ENCODE measurements at regions not wholly inside any gene's neighbourhood (a gene's known extent, or its start where the extent isn't known, plus 50 kb on each side); places are given as distances from the start of the nearest gene placed in this dataset.

DNA sequence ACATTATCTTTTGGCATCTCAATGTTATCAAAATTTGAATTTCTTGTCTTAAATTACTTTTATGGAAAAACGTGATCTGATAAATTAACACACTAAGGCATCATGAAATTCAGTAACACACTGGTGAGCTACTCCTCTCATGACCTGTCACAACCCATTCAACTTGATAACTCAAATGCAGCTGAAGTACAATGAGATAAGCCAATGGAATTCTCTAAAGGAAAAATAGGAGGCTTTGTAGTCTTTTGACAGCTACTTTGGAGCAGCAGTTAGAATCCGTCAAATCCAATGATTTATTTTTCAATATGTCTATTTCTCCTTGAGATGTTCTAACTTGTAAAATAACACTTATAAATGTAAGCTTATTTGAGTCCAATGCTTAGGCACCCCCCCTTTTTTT lies 1029.4 kb downstream of the TRHDE start:
- H3K36me3 ChIP-seq (ENCODE audit: insufficient read depth, low read length): no peaks in the 10 kb centered on the region
- no peaks in the 10 kb centered on the region for H3K79me2 ChIP-seq (ENCODE audit: insufficient read depth, low read length)
- no peaks in the 10 kb centered on the region for H3F3A ChIP-seq (ENCODE audit: low read depth)
- H3K9me3 ChIP-seq (ENCODE audit: insufficient read depth, low read depth, low read length): no peaks in the 10 kb centered on the region
- 0 out of 2 replicates have a peak, but pooled peaks cover 3% of the 10 kb centered on the region for H3K9me2 ChIP-seq (replicated peaks; ENCODE audit: low read depth, low read length)
- no peak overlapping the region for H2AFZ ChIP-seq (ENCODE audit: low read length)
- H4K20me1 ChIP-seq (ENCODE audit: insufficient read depth, low read length, poor library complexity, severe bottlenecking): no peaks in the 10 kb centered on the region
- no peaks in the 10 kb centered on the region for H3K27me3 ChIP-seq (ENCODE audit: insufficient read depth, low read length, poor library complexity, severe bottlenecking)
- H3K9ac ChIP-seq (ENCODE audit: low read depth, low read length, poor library complexity, severe bottlenecking): no peak overlapping the region
- H3K4me2 ChIP-seq (ENCODE audit: low read depth, low read length, poor library complexity, severe bottlenecking): no peak overlapping the region
- H3K4me1 ChIP-seq (ENCODE audit: insufficient read depth, low read length, poor library complexity, severe bottlenecking): no peaks in the 10 kb centered on the region
- TF ChIP-seq CTCF (conservative IDR thresholded peaks at IDR 0.05; ENCODE audit: low read length) (no peak), EZH2phosphoT487 (IDR thresholded peaks at IDR 0.05; ENCODE audit: borderline replicate concordance) (no peak)
- H3K4me3 ChIP-seq (ENCODE audit: low read length, poor library complexity, severe bottlenecking): no peak overlapping the region

GRCh38 chr12:73307260-73307659 lies 1035.1 kb downstream of the TRHDE start:
- Histone ChIP-seq H3F3A (ENCODE audit: low read depth) (no peaks in the 10 kb centered on the region), H3K9me3 (ENCODE audit: insufficient read depth, low read depth, low read length) (no peaks in the 10 kb centered on the region)

GRCh38 chr12:73308079-73308478 lies 1035.9 kb downstream of the TRHDE start:
- no peak for TF ChIP-seq EZH2phosphoT487 (IDR thresholded peaks at IDR 0.05; ENCODE audit: borderline replicate concordance)
- TF ChIP-seq CTCF (conservative IDR thresholded peaks at IDR 0.05; ENCODE audit: low read length): no peak
- no peaks in the 10 kb centered on the region for H3K27me3 ChIP-seq (ENCODE audit: insufficient read depth, low read length, poor library complexity, severe bottlenecking)
- H3K9me3 ChIP-seq (ENCODE audit: insufficient read depth, low read depth, low read length): no peaks in the 10 kb centered on the region
- no peak overlapping the region for H3K4me2 ChIP-seq (ENCODE audit: low read depth, low read length, poor library complexity, severe bottlenecking)
- H3F3A ChIP-seq (ENCODE audit: low read depth): no peaks in the 10 kb centered on the region
- no peaks in the 10 kb centered on the region for H4K20me1 ChIP-seq (ENCODE audit: insufficient read depth, low read length, poor library complexity, severe bottlenecking)
- no peaks in the 10 kb centered on the region for H3K4me1 ChIP-seq (ENCODE audit: insufficient read depth, low read length, poor library complexity, severe bottlenecking)
- H3K9ac ChIP-seq (ENCODE audit: low read depth, low read length, poor library complexity, severe bottlenecking): no peak overlapping the region
- no peaks in the 10 kb centered on the region for H3K36me3 ChIP-seq (ENCODE audit: insufficient read depth, low read length)
- H2AFZ ChIP-seq (ENCODE audit: low read length): no peak overlapping the region
- no peak overlapping the region for H3K4me3 ChIP-seq (ENCODE audit: low read length, poor library complexity, severe bottlenecking)
- H3K79me2 ChIP-seq (ENCODE audit: insufficient read depth, low read length): no peaks in the 10 kb centered on the region
- H3K9me2 ChIP-seq (replicated peaks; ENCODE audit: low read depth, low read length): no peaks in the 10 kb centered on the region

More at GRCh38 chr12:73307260-73307659, 1035.1 kb downstream of the TRHDE start:
- no peaks in the 10 kb centered on the region for H3K4me1 ChIP-seq (ENCODE audit: insufficient read depth, low read length, poor library complexity, severe bottlenecking)
- no peak for TF ChIP-seq CTCF (conservative IDR thresholded peaks at IDR 0.05; ENCODE audit: low read length)
- no peak for TF ChIP-seq EZH2phosphoT487 (IDR thresholded peaks at IDR 0.05; ENCODE audit: borderline replicate concordance)
- H3K4me2 ChIP-seq (ENCODE audit: low read depth, low read length, poor library complexity, severe bottlenecking): no peak overlapping the region
- no peaks in the 10 kb centered on the region for H3K27me3 ChIP-seq (ENCODE audit: insufficient read depth, low read length, poor library complexity, severe bottlenecking)
- no peaks in the 10 kb centered on the region for H3K36me3 ChIP-seq (ENCODE audit: insufficient read depth, low read length)
- no peak overlapping the region for H3K4me3 ChIP-seq (ENCODE audit: low read length, poor library complexity, severe bottlenecking)
- H3K79me2 ChIP-seq (ENCODE audit: insufficient read depth, low read length): no peaks in the 10 kb centered on the region
- no peaks in the 10 kb centered on the region for H4K20me1 ChIP-seq (ENCODE audit: insufficient read depth, low read length, poor library complexity, severe bottlenecking)
- H2AFZ ChIP-seq (ENCODE audit: low read length): no peak overlapping the region
- H3K9ac ChIP-seq (ENCODE audit: low read depth, low read length, poor library complexity, severe bottlenecking): no peak overlapping the region
- no peaks in the 10 kb centered on the region for H3K9me2 ChIP-seq (replicated peaks; ENCODE audit: low read depth, low read length)

All from Loucy (cell line).